BLaER1 (cell line): ENCODE measurements at regions not wholly inside any gene's neighbourhood (a gene's known extent, or its start where the extent isn't known, plus 50 kb on each side); places are given as distances from the start of the nearest gene placed in this dataset.

Experiments
- H3K27ac ChIP-seq: shearing (Covaris generic); formaldehyde crosslinking; 2 replicates; pipeline ENCODE4 v1.8.1; 2022
- H3K27me3 ChIP-seq: shearing (Covaris generic); formaldehyde crosslinking; 2 replicates; pipeline ENCODE4 v1.8.1; 2022
- H3K36me3 ChIP-seq: shearing (Covaris generic); formaldehyde crosslinking; 2 replicates; pipeline ENCODE4 v1.8.1; 2022
- H3K4me1 ChIP-seq: shearing (Covaris generic); formaldehyde crosslinking; 2 replicates; pipeline ENCODE4 v1.8.1; 2022
- H3K4me2 ChIP-seq: shearing (Covaris generic); formaldehyde crosslinking; 2 replicates; pipeline ENCODE4 v1.8.1; 2022
- H3K4me3 ChIP-seq: shearing (Covaris generic); formaldehyde crosslinking; 2 replicates; pipeline ENCODE4 v1.8.1; 2022
- H3K9ac ChIP-seq: shearing (Covaris generic); formaldehyde crosslinking; 2 replicates; pipeline ENCODE4 v1.8.1; 2022
- H3K9me3 ChIP-seq: shearing (Covaris generic); formaldehyde crosslinking; 2 replicates; pipeline ENCODE4 v1.8.1; 2022
- H4K20me1 ChIP-seq: shearing (Covaris generic); formaldehyde crosslinking; 2 replicates; pipeline ENCODE4 v1.8.1; 2022
- Cebpa-rat ChIP-seq: shearing (Covaris generic); IDR thresholded peaks from 2 replicates; pipeline ENCODE4 v1.8.1; 2022

DNA sequence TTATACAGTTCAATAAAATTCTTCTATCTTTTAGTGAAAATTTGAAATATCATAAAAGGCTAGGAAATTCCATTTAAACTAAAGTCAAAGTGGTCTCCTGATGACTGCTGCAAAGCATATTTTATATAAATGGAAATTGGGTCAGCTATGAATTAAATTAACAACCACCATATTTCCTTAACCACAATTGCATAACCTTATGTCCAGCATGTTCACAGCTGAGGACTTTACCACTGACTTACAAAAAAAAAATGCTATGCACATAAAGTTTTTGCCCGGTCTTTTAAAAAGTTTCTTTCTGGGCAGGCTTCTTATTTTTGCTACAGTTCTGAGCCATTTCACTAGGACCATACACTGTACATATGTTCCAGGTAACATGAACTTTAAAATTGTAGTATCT lies 208.6 kb upstream of the RGMB start:
- H3K27ac ChIP-seq, result no peak overlapping the region
- H3K4me3 ChIP-seq, result no peak overlapping the region
- H3K4me2 ChIP-seq, result no peak overlapping the region
- no peaks in the 10 kb centered on the region for H3K27me3 ChIP-seq
- no peaks in the 10 kb centered on the region for H3K9me3 ChIP-seq
- no peaks in the 10 kb centered on the region for H4K20me1 ChIP-seq
- no peak for TF ChIP-seq Cebpa-rat
- H3K9ac ChIP-seq, result no peak overlapping the region
- no peaks in the 10 kb centered on the region for H3K36me3 ChIP-seq
- no peaks in the 10 kb centered on the region for H3K4me1 ChIP-seq

DNA sequence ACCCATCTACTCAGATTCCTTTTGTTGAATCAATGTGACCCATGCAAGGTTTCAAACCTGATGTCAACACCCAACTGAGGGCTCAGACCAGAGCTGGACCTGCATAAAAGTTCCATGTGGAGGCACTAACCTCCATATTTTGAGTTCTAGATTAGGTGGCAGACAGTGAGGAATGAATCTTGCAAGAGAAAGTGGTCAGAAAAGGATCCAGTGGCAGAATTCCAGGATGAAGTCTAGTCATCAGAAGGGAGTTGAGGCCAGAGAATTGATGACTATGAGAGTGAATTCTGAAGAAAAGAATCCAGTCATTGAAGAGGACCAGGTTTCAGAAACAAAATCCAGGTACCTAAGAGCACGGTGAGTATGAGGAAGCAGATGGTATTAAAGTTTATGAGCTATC lies 205.1 kb upstream of the RGMB start:
- no peaks in the 10 kb centered on the region for H3K9me3 ChIP-seq
- H3K27ac ChIP-seq, result no peak overlapping the region
- no peak overlapping the region for H3K4me2 ChIP-seq
- no peak overlapping the region for H3K9ac ChIP-seq
- no peaks in the 10 kb centered on the region for H4K20me1 ChIP-seq
- no peak overlapping the region for H3K4me3 ChIP-seq
- no peaks in the 10 kb centered on the region for H3K27me3 ChIP-seq
- no peaks in the 10 kb centered on the region for H3K36me3 ChIP-seq
- no peak for TF ChIP-seq Cebpa-rat
- H3K4me1 ChIP-seq, result no peaks in the 10 kb centered on the region

DNA sequence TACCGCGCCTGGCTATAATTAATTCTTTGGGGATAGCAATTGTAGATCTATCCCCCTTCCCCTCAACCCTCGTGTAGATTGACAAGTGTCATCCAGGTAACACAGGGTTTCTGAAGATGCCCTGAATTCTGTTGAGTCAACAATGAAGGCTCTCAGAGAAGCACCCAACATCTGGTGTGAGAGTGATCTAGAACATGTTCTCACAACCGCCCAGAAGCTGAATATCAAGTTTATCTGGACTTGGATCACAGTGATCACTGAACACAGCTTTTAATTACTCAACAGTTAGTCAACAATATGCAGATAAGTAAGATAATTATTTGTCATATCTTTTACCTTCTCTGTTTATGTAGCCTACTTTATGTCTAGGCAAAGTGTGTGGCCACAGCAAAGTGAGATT lies 204.2 kb upstream of the RGMB start:
- no peaks in the 10 kb centered on the region for H3K36me3 ChIP-seq
- H3K4me3 ChIP-seq, result no peak overlapping the region
- H3K9ac ChIP-seq, result no peak overlapping the region
- H3K27ac ChIP-seq, result no peak overlapping the region
- no peaks in the 10 kb centered on the region for H3K27me3 ChIP-seq
- H3K4me2 ChIP-seq, result no peak overlapping the region
- no peaks in the 10 kb centered on the region for H4K20me1 ChIP-seq
- no peak for TF ChIP-seq Cebpa-rat
- no peaks in the 10 kb centered on the region for H3K9me3 ChIP-seq
- no peaks in the 10 kb centered on the region for H3K4me1 ChIP-seq

DNA sequence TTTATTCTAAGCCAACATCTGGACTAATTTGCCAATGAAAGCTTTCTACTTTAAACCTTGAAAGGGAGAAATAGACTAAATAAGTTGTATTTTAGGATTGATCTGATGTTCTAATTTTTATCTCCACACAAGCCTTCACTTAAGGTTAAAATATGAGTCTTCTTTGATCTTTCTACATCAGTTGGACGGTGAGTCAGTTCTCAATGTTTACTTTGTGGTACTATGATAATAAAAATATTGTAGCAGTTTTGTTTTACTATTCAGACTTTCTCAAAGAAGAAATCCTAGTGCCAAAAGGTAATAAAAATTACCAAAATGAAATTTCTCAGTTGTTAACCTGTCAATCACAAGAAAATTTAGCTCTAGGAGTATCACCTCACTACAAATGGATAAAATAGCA lies 203.5 kb upstream of the RGMB start:
- H3K4me2 ChIP-seq, result no peak overlapping the region
- H3K9ac ChIP-seq, result no peak overlapping the region
- no peak overlapping the region for H3K4me3 ChIP-seq
- no peaks in the 10 kb centered on the region for H3K36me3 ChIP-seq
- no peaks in the 10 kb centered on the region for H3K9me3 ChIP-seq
- H4K20me1 ChIP-seq, result no peaks in the 10 kb centered on the region
- no peaks in the 10 kb centered on the region for H3K27me3 ChIP-seq
- no peak for TF ChIP-seq Cebpa-rat
- H3K27ac ChIP-seq, result no peak overlapping the region
- no peaks in the 10 kb centered on the region for H3K4me1 ChIP-seq

DNA sequence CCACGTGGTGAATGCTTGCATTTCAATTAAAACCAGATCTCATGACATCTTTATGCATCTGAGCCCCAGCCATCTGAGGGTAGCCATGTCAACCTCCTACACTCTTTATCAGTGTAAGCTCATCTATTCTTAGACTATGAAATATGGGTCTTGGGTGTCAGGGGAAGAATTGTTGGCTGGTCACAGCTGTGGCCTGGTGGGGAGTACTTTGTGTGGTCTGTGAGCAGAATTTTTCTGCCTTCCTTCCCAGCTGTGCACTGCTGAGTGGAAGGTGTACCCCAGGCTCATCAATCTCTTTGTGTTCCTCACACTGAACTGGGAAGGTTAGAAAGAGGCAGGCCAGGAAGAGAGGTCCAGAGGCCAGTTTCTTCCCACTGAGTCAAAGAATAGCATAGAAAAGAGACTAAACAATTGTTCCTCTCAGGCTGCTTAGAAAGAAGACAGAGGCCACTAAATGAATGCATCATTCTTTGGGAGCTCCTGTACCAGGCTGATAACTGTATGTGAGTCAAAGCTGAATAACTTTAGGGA lies 202.7 kb upstream of the RGMB start:
- Histone ChIP-seq H3K27ac (no peak overlapping the region), H3K4me2 (no peak overlapping the region), H4K20me1 (no peaks in the 10 kb centered on the region)

DNA sequence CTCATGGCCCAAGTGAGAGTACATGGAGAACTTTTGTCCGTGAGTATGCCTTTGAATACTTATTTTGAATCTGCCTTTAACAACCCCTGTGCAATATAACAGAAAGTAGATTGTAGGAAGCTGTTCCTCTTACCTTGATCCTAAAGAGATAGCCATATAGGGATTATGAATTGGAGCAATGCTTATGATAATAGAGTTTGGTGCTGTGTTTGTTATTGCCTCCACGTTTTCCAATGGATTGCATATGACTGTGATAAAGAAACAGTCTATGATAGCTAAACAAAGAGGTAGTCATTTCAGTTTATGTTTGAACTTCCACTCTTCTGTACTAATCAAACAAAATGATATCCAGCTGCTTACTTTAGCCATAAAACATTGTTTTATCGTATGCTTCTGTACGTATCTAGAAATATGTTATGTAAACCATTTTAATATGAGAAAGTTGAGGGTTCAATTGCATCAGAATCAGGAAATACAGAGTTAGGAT lies 199.6 kb upstream of the RGMB start:
- H3K4me1 ChIP-seq, result no peaks in the 10 kb centered on the region
- no peak for TF ChIP-seq Cebpa-rat
- no peak overlapping the region for H3K4me2 ChIP-seq
- no peak overlapping the region for H3K9ac ChIP-seq
- H3K4me3 ChIP-seq, result no peak overlapping the region
- no peaks in the 10 kb centered on the region for H4K20me1 ChIP-seq
- H3K27me3 ChIP-seq, result no peaks in the 10 kb centered on the region
- H3K36me3 ChIP-seq, result no peaks in the 10 kb centered on the region
- no peaks in the 10 kb centered on the region for H3K9me3 ChIP-seq
- no peak overlapping the region for H3K27ac ChIP-seq

More for the DNA sequence above, 202.7 kb upstream of the RGMB start:
- H3K27me3 ChIP-seq, result no peaks in the 10 kb centered on the region
- TF ChIP-seq Cebpa-rat, result no peak
- H3K9ac ChIP-seq, result no peak overlapping the region
- no peaks in the 10 kb centered on the region for H3K9me3 ChIP-seq
- no peak overlapping the region for H3K4me3 ChIP-seq
- H3K4me1 ChIP-seq, result no peaks in the 10 kb centered on the region
- no peaks in the 10 kb centered on the region for H3K36me3 ChIP-seq

DNA sequence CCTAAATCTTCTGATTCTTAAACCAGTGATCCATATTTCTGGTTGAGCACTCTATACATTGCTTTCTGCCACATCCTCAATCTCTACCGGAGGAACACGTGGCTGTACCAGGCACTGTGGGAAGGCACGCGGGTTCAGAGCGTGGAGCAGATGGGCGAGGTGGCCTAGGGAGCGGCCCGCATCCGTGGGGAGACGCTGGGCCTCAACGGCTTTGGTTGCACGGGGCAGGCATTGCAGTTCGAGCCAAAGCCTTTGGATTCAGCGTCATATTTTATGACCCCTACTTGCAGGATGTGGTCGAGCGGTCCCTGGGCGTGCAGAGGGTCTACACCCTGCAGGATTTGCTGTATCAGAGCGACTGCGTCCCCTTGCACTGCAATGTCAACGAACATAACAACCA lies 197.2 kb upstream of the RGMB start:
- no peak overlapping the region for H3K9ac ChIP-seq
- H3K4me1 ChIP-seq, result no peaks in the 10 kb centered on the region
- H3K36me3 ChIP-seq, result no peaks in the 10 kb centered on the region
- no peak overlapping the region for H3K4me3 ChIP-seq
- TF ChIP-seq Cebpa-rat, result no peak
- H3K27me3 ChIP-seq, result no peaks in the 10 kb centered on the region
- no peaks in the 10 kb centered on the region for H4K20me1 ChIP-seq
- no peak overlapping the region for H3K27ac ChIP-seq
- no peak overlapping the region for H3K4me2 ChIP-seq
- H3K9me3 ChIP-seq, result no peaks in the 10 kb centered on the region

DNA sequence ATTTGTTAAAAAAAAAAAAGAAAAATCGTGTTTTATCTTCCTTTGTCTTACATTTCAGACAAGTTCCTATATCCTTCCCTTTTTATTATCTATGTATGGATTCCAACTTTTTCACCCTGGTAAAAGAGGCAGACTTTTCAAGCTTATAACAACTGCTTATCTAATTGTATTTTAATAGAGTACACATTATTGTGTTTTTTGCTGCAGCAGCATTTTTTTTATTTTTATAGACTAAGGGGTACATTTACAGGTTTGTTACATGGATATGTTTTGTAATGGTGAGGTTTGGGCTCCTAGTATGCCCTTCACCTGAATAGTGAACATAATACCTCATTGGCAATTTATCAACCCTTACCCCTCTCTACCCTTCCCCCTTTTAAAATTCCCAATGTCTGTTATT lies 195.0 kb upstream of the RGMB start:
- Histone ChIP-seq H3K36me3 (no peaks in the 10 kb centered on the region), H3K9ac (no peak overlapping the region), H3K27me3 (no peaks in the 10 kb centered on the region), H3K4me3 (no peak overlapping the region), H3K9me3 (no peaks in the 10 kb centered on the region), H4K20me1 (no peaks in the 10 kb centered on the region), H3K4me1 (no peaks in the 10 kb centered on the region), H3K27ac (no peak overlapping the region), H3K4me2 (no peak overlapping the region)
- TF ChIP-seq Cebpa-rat, result no peak

DNA sequence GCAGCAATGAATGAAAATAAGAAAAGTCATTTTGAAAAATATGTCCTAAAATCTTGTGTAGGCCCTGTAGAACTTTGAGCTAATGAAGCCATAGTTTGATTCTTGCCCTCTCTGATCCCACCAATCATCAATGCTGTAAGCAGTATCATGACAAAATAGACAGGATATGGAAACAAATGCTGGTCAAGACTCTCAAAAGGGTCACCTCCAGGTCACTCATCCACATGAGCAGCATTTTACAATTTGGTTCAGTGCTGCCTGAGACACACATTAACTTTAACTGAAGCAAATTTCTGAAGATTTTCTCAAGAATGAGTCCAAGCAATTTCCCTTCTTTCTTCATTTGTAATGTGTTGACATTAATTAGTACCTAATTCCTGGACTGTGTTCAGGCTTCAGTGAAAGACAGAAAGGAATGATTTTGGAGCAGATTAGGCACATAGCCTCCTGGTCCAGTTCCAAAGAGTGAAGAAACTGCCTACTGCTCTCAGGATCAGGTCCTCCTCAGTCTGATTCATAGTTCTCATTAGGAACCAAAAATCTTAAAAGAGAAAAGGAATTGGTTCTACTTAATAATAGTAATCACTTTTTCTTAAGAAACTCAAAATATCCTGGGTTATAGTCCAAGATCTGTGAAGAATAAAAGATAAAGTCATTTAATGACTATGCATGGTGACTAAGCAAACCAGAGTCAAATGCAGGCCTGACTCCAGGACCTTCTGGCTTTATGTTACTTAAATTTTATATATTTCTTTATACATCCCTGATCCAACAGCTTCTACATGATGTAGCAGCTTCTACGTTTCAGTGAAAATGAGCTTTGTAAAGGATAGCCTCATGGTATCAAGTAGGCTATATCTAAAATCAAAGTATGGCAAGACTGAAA lies 192.1 kb upstream of the RGMB start:
- no peaks in the 10 kb centered on the region for H3K36me3 ChIP-seq
- H3K9ac ChIP-seq, result no peak overlapping the region
- H3K4me3 ChIP-seq, result no peak overlapping the region
- no peaks in the 10 kb centered on the region for H3K9me3 ChIP-seq
- no peak overlapping the region for H3K4me2 ChIP-seq
- H3K4me1 ChIP-seq, result no peaks in the 10 kb centered on the region
- TF ChIP-seq Cebpa-rat, result no peak
- no peak overlapping the region for H3K27ac ChIP-seq
- no peaks in the 10 kb centered on the region for H4K20me1 ChIP-seq
- H3K27me3 ChIP-seq, result no peaks in the 10 kb centered on the region

DNA sequence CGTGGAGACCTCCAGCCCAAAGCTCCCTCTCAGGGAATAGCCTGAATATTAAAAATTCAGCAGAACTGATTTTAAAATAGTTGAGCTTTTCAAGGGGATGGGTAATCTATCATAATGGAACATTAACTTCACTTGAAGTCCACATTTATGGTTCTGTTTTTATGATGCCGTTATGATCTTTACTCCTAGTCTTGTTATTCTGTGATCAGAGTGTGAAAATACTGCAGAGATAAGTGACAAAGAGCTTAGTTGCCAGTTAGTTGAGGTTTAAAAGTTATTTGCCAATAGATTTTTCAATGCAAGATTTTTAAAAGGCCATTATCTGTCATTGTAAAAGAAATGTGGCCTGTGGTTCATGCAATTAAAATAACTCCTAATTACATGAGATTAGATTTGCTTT lies 189.9 kb upstream of the RGMB start:
- Histone ChIP-seq H3K4me1 (0 out of 2 replicates have a peak, but pooled peaks cover 5% of the 10 kb centered on the region), H3K36me3 (no peaks in the 10 kb centered on the region), H3K4me3 (no peak overlapping the region), H3K9me3 (no peaks in the 10 kb centered on the region), H3K27me3 (no peaks in the 10 kb centered on the region), H3K4me2 (no peak overlapping the region), H4K20me1 (no peaks in the 10 kb centered on the region), H3K9ac (no peak overlapping the region), H3K27ac (no peak overlapping the region)
- no peak for TF ChIP-seq Cebpa-rat
